ENCODE measurements at regions not wholly inside any gene's neighbourhood (a gene's known extent, or its start where the extent isn't known, plus 50 kb on each side); places are given as distances from the start of the nearest gene placed in this dataset.

GRCh38 chr4:132542228-132542627, 606.9 kb upstream of the PCDH10 start:
- TF ChIP-seq CTCF (IDR thresholded peaks at IDR 0.05) (no peak), POLR2A (IDR thresholded peaks at IDR 0.05) (no peak)
